Neural progenitor cell (in vitro differentiated cells): ENCODE measurements at regions not wholly inside any gene's neighbourhood (a gene's known extent, or its start where the extent isn't known, plus 50 kb on each side); places are given as distances from the start of the nearest gene placed in this dataset.

Experiments used
- CTCF ChIP-seq: fragments of 200-600 bp; sonication (generic); IDR thresholded peaks from 2 replicates; pipeline ENCODE4 v1.5.1; 2017; ENCODE audit warnings: antibody characterized with exemption, mild to moderate bottlenecking
- EZH2 ChIP-seq: fragments of 200-600 bp; sonication (generic); IDR thresholded peaks from 2 replicates; pipeline ENCODE4 v1.6.1; 2017; ENCODE audit warnings: antibody characterized with exemption, mild to moderate bottlenecking, moderate library complexity
- EZH2phosphoT487 ChIP-seq: fragments of 200-600 bp; sonication (generic); IDR thresholded peaks from 2 replicates; pipeline ENCODE4 v1.6.1; 2017; ENCODE audit warnings: antibody characterized with exemption

- no peak for TF ChIP-seq CTCF
- TF ChIP-seq EZH2, result no peak
- TF ChIP-seq EZH2phosphoT487, result no peak
These were observed 575.3 kb downstream of the IPMK start for GRCh38 chr10:57692255-57692980.
